RWPE2 (cell line): ENCODE measurements at regions not wholly inside any gene's neighbourhood (a gene's known extent, or its start where the extent isn't known, plus 50 kb on each side); places are given as distances from the start of the nearest gene placed in this dataset.

Source experiments
- ATAC-seq: fragments of 200-7000 bp; cut with Tn5 transposase; 3 replicates; pipeline ENCODE4 v1.9.1; 2021; ENCODE audit warnings: low read depth
- DNase-seq: peaks from one replicate; pipeline ENCODE4 v3.0.0-alpha.2; 2020; ENCODE audit warnings: low spot score
- H3K27ac ChIP-seq: fragments of 450-650 bp; 2 replicates; pipeline ENCODE4 v1.5.1; 2017; ENCODE audit warnings: mild to moderate bottlenecking; ENCODE audit not compliant: poor library complexity, severe bottlenecking
- H3K27me3 ChIP-seq: fragments of 250-450 bp; sonication (Bioruptor Pico); 2 replicates; pipeline ENCODE4 v1.5.1; 2021; ENCODE audit warnings: mild to moderate bottlenecking, moderate library complexity; ENCODE audit not compliant: insufficient read depth, poor library complexity, severe bottlenecking
- H3K36me3 ChIP-seq: fragments of 250-450 bp; sonication (Bioruptor Pico); 2 replicates; pipeline ENCODE4 v1.5.1; 2020; ENCODE audit warnings: low read depth, mild to moderate bottlenecking, moderate library complexity
- H3K4me1 ChIP-seq: fragments of 250-450 bp; sonication (Bioruptor Pico); 2 replicates; pipeline ENCODE4 v1.5.1; 2021; ENCODE audit warnings: mild to moderate bottlenecking, moderate library complexity; ENCODE audit not compliant: insufficient read depth, poor library complexity, severe bottlenecking
- H3K4me3 ChIP-seq: fragments of 250-450 bp; sonication (Bioruptor Pico); 2 replicates; pipeline ENCODE4 v1.5.1; 2021; ENCODE audit warnings: mild to moderate bottlenecking, moderate library complexity; ENCODE audit not compliant: severe bottlenecking
- H3K9me3 ChIP-seq: fragments of 250-450 bp; sonication (Bioruptor Pico); 2 replicates; pipeline ENCODE4 v1.5.1; 2021; ENCODE audit warnings: mild to moderate bottlenecking, moderate library complexity; ENCODE audit not compliant: severe bottlenecking
- CTCF ChIP-seq: fragments of 450-650 bp; IDR thresholded peaks from one replicate; pipeline ENCODE4 v1.5.1; 2017; ENCODE audit warnings: mild to moderate bottlenecking, moderate library complexity; ENCODE audit not compliant: poor library complexity, severe bottlenecking

DNA sequence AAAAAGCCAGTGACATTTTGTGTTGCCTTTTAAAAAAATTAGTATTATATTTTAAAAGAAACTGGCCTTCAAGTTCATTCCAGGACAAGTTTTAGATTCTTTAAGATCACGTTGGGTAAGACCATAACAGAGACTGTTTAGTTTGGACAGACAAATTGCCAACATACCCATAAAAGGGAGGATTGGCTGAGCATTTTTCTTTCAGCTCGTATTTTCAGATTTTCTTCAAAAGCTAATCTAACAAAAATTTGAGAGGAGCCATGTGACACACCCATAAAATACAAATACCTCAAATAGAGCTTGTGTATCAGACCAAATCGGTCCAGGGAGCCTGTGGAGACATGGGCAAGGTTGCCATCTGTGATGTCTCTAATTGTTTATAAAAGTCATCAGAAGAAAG lies 74.6 kb upstream of the C1QTNF7 start:
- no peak for TF ChIP-seq CTCF
- Histone ChIP-seq H3K36me3 (no peaks in the 10 kb centered on the region), H3K4me3 (no peak overlapping the region), H3K27me3 (no peaks in the 10 kb centered on the region), H3K27ac (no peak overlapping the region), H3K4me1 (no peaks in the 10 kb centered on the region), H3K9me3 (no peaks in the 10 kb centered on the region)
- no peak for DNase-seq
- no peak for ATAC-seq

DNA sequence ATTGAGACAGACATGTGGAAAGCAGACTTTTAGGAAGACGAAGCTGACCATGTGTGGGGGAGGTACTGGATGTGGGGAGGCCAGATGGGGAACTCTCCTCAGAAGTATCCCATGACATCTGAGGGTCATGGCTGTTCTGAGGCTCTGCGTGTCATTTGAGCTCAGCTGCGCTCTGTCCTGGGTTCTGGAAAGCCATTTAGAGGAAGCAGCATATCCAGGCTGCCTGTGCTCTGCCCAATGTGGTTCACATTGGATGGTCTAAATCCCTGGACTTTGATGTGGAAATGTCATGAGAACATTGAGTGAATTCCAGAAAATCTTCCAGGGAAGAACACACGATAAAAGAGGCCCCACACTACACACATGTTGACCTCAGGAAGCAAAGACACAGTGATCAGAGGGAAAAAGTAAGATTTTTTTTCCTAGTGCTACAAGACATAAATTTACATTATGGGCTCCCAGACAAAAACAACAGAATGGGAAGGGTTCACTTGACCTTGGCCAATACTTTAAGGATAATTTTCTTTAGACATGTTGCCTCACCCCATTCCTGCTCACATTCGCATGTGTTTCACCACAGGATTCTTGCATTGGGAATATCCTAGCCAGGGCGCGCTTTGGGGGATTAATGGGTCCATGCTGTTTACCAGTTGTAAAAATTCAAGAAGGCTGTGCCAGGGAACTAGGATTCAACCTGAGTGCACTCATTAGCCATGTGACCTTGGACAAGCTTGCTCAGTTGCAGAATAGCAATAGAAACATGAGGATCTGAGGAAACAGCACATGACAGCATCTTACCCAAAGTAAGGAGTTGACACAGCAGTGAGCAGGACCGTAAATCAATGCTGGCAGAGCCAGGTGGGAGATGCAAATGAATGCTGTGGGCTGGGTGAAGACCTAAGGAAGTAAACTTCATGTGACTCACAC lies 73.2 kb upstream of the C1QTNF7 start:
- no peak for DNase-seq
- Histone ChIP-seq H3K27me3 (no peaks in the 10 kb centered on the region), H3K4me1 (no peaks in the 10 kb centered on the region), H3K27ac (no peak overlapping the region), H3K4me3 (no peak overlapping the region), H3K36me3 (no peaks in the 10 kb centered on the region), H3K9me3 (no peaks in the 10 kb centered on the region)
- TF ChIP-seq CTCF = no peak
- no peak for ATAC-seq

DNA sequence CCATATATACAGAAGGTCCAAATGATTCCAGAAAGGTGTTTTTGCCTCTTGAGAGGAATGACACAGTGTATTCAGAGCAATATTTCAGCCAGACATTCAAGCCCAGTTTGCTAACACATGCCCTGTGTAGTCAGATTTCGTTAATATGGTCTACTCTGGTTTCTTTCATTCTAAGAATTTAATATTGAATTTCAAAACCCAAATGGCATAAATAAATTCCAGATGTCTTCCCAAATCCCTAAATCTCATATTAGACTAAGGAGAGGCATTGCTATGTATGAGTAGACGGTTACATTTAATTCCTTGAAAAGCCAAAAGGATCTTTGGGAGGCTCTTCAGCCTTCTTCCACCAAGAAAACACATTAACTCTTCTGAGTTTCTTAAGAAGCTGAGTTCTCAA lies 66.3 kb upstream of the C1QTNF7 start:
- Histone ChIP-seq H3K36me3 (no peaks in the 10 kb centered on the region), H3K9me3 (no peaks in the 10 kb centered on the region), H3K4me3 (no peak overlapping the region), H3K27me3 (no peaks in the 10 kb centered on the region), H3K27ac (no peak overlapping the region), H3K4me1 (no peaks in the 10 kb centered on the region)
- no peak for ATAC-seq
- DNase-seq = no peak
- TF ChIP-seq CTCF = no peak

DNA sequence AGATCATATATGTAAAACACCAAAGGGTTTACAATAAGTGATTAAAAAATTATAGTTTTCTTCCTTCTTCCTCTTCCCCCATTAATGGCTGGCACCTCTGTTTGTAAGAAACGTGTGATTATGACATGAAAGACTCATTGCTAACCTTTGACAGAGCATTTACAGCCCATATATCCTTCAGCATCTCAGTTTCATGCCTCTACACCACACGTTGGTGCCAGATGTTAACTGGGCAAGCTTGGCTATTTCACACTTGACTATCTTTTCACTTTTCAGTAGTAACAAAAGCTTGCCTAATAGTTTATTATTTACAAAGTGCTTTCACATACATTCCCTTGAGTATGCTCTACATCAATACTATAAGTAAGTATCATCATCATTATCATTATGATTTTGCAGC lies 65.3 kb upstream of the C1QTNF7 start:
- no peaks in the 10 kb centered on the region for H3K4me1 ChIP-seq
- no peaks in the 10 kb centered on the region for H3K9me3 ChIP-seq
- DNase-seq (no peak), ATAC-seq (no peak)
- no peak overlapping the region for H3K27ac ChIP-seq
- H3K27me3 ChIP-seq = no peaks in the 10 kb centered on the region
- no peak for TF ChIP-seq CTCF
- no peak overlapping the region for H3K4me3 ChIP-seq
- H3K36me3 ChIP-seq = no peaks in the 10 kb centered on the region

- H3K27ac ChIP-seq = no peak overlapping the region
- ATAC-seq (no peak), DNase-seq (no peak)
- H3K9me3 ChIP-seq = no peaks in the 10 kb centered on the region
- no peaks in the 10 kb centered on the region for H3K27me3 ChIP-seq
- no peak for TF ChIP-seq CTCF
- H3K36me3 ChIP-seq = no peaks in the 10 kb centered on the region
- no peaks in the 10 kb centered on the region for H3K4me1 ChIP-seq
- H3K4me3 ChIP-seq = no peak overlapping the region
These were observed 63.6 kb upstream of the C1QTNF7 start for GRCh38 chr4:15364183-15364582.
